DND-41 (cell line): ENCODE measurements at regions not wholly inside any gene's neighbourhood (a gene's known extent, or its start where the extent isn't known, plus 50 kb on each side); places are given as distances from the start of the nearest gene placed in this dataset.

ENCODE experiments used
- CTCF ChIP-seq: IDR thresholded peaks from 2 replicates; pipeline ENCODE4 v1.5.1; 2012; ENCODE audit warnings: borderline replicate concordance, low read length, moderate library complexity, mild to moderate bottlenecking; ENCODE audit not compliant: poor library complexity, severe bottlenecking; ENCODE audit errors: extremely low read depth
- EZH2 ChIP-seq: IDR thresholded peaks from 3 replicates; pipeline ENCODE4 v1.6.1; 2012; ENCODE audit warnings: borderline replicate concordance, low read depth, mild to moderate bottlenecking, moderate library complexity, low read length, inconsistent platforms; ENCODE audit not compliant: severe bottlenecking

GRCh38 chr13:58592052-58592451, 960.5 kb downstream of the PCDH17 start:
- TF ChIP-seq CTCF (no peak), EZH2 (no peak)
